GM12892 (cell line): ENCODE measurements at regions not wholly inside any gene's neighbourhood (a gene's known extent, or its start where the extent isn't known, plus 50 kb on each side); places are given as distances from the start of the nearest gene placed in this dataset.

Experiments
- POLR2A ChIP-seq: IDR thresholded peaks from 2 replicates; pipeline ENCODE4 v1.6.1; 2011; ENCODE audit warnings: low read depth, low read length, control low read depth
- POLR2AphosphoS5 ChIP-seq: IDR thresholded peaks from 2 replicates; pipeline ENCODE4 v1.6.1; 2011; ENCODE audit warnings: low read depth, low read length, control low read depth
- TAF1 ChIP-seq: IDR thresholded peaks from 2 replicates; pipeline ENCODE4 v1.6.1; 2011; ENCODE audit warnings: low read depth, mild to moderate bottlenecking, control low read depth, low read length, borderline replicate concordance

DNA sequence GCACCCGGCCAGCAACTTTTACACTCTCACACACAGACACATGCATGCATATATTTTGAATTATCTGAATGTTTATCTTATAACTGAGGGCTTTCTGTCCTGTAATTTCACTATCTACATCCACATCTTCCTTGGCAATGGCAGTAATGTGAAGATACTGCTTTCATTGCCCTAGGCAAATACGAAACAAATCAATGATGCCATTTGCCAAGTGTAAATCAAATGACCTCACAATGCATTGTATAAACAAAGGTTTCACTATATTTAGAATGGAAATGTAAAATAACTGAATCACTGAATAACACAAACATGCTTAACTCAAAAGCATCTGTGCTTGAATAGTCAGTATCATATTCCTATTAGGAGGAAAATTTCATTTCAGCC is 455.6 kb downstream of the TBL1XR1 start:
- no peak for TF ChIP-seq TAF1
- no peak for TF ChIP-seq POLR2AphosphoS5
- no peak for TF ChIP-seq POLR2A
